NT2/D1 (cell line): ENCODE measurements at regions not wholly inside any gene's neighbourhood (a gene's known extent, or its start where the extent isn't known, plus 50 kb on each side); places are given as distances from the start of the nearest gene placed in this dataset.

Experiments used
- YY1 ChIP-seq: IDR thresholded peaks from 2 replicates; pipeline ENCODE4 v1.6.1; 2011; ENCODE audit not compliant: insufficient read length, insufficient read depth
- ZNF274 ChIP-seq: IDR thresholded peaks from 2 replicates; pipeline ENCODE4 v1.6.1; 2011; ENCODE audit warnings: mild to moderate bottlenecking, low read depth, low read length

GRCh38 chr11:121358760-121359159 lies 66.2 kb downstream of the SC5D start:
- TF ChIP-seq YY1, result no peak
- TF ChIP-seq ZNF274, result no peak
